GM18907 (cell line): ENCODE measurements at regions not wholly inside any gene's neighbourhood (a gene's known extent, or its start where the extent isn't known, plus 50 kb on each side); places are given as distances from the start of the nearest gene placed in this dataset.

ENCODE experiments used
- ATAC-seq: cut with Tn5 transposase; IDR thresholded peaks from one replicate; pipeline ENCODE4 v1.9.1; 2021; ENCODE audit warnings: mild to moderate bottlenecking, moderate library complexity; ENCODE audit not compliant: unreplicated experiment

DNA sequence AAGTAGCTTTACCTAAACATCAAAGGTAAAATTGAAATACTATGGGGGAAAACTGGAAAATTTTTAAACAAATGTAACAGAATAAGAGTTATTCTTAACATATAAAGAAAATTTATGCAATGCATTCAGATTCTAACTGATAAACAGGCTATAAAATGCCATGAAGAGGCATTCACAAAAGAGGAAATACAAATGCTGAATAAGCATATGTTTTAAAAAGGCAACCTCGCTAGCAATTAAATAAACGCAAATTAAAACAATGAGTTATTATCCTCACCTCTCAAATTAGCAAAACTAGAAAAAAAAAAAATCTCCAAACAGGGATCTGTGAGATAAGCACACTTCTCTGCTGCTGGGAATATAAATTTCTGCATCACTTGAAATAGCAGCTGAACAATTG is 63.2 kb upstream of the BRINP1 start:
- no peak for ATAC-seq

DNA sequence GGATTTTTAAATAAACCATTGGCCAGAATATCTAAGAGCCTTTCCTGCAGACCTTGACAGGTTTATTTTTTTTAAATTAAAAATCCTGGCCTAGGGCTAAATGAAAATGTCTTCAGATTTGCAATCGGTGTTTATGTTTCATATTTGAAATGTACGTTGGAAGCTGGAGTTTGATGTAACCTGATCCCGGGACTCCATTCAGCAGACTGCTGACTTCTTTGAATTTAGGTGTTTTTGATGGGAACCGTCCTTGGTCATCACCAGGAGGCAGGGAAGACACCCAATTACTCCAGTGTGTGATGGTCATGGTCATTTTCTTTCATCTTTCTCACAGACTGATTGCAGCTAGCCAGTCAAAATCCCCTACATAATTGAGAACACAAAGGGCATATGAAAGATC is 60.1 kb upstream of the BRINP1 start:
- ATAC-seq = no peak

DNA sequence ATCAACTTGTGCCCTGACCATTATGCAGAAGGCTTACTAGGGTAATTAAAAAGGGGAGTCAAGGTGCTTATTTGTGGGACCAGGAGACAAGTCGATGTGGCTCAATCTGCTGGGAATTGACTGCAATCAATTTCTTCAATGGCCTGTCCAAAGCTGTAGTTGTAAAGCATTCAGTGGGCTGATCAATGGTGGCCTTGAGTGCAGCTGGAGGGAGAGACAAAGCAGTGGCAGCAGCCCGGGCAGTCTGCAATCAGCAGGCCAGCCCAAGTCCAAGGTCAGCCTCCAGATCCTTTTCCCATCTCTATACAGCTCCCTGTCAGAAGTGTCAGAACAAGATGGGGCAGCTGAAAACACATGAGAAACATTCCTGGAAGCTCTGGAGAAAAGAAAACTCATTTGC is 51.0 kb upstream of the BRINP1 start:
- ATAC-seq = no peak
